ENCODE measurements at regions not wholly inside any gene's neighbourhood (a gene's known extent, or its start where the extent isn't known, plus 50 kb on each side); places are given as distances from the start of the nearest gene placed in this dataset.
"Not testable (repeated sequence)": the region's sequence is repeated elsewhere in the genome, so short reads cannot be mapped to it uniquely, and the experiment has no call there.

DNA sequence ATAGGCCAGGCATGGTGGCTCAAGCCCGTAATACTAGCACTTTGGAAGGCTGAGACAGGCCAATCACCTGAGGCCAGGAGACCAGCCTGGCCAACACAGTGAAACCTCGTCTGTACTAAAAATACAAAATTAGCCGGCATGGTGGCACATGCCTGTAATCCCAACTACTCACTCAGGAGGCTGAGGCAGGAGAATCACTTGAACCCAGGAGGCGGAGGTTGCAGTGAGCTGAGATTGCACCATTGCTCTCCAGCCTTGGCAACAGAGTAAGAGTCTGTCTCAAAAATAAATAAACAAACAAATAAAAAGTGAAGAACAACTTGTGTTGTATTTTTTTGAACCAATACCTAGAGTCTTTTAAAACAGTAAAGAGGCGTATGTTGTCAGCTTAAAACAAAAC, 212.1 kb downstream of the PTPRC start:
- not testable (repeated sequence) for TF ChIP-seq POLR2A (IDR thresholded peaks at IDR 0.05)
- TF ChIP-seq, protein P1, sequence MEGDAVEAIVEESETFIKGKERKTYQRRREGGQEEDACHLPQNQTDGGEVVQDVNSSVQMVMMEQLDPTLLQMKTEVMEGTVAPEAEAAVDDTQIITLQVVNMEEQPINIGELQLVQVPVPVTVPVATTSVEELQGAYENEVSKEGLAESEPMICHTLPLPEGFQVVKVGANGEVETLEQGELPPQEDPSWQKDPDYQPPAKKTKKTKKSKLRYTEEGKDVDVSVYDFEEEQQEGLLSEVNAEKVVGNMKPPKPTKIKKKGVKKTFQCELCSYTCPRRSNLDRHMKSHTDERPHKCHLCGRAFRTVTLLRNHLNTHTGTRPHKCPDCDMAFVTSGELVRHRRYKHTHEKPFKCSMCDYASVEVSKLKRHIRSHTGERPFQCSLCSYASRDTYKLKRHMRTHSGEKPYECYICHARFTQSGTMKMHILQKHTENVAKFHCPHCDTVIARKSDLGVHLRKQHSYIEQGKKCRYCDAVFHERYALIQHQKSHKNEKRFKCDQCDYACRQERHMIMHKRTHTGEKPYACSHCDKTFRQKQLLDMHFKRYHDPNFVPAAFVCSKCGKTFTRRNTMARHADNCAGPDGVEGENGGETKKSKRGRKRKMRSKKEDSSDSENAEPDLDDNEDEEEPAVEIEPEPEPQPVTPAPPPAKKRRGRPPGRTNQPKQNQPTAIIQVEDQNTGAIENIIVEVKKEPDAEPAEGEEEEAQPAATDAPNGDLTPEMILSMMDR (IDR thresholded peaks at IDR 0.05) = not testable (repeated sequence)

Data from Peyer's patch (tissue), 4 donors.